ENCODE measurements at regions not wholly inside any gene's neighbourhood (a gene's known extent, or its start where the extent isn't known, plus 50 kb on each side); places are given as distances from the start of the nearest gene placed in this dataset.

GRCh38 chr7:17090751-17091150 lies 207.7 kb upstream of the AHR start:
- TF ChIP-seq EZH2 (IDR thresholded peaks at IDR 0.05; ENCODE audit: insufficient read depth, poor library complexity, severe bottlenecking) (no peak), EZH2phosphoT487 (IDR thresholded peaks at IDR 0.05; ENCODE audit: insufficient read depth, low read depth) (no peak)
